ENCODE measurements at regions not wholly inside any gene's neighbourhood (a gene's known extent, or its start where the extent isn't known, plus 50 kb on each side); places are given as distances from the start of the nearest gene placed in this dataset.
"Not testable (repeated sequence)": the region's sequence is repeated elsewhere in the genome, so short reads cannot be mapped to it uniquely, and the experiment has no call there.

DNA sequence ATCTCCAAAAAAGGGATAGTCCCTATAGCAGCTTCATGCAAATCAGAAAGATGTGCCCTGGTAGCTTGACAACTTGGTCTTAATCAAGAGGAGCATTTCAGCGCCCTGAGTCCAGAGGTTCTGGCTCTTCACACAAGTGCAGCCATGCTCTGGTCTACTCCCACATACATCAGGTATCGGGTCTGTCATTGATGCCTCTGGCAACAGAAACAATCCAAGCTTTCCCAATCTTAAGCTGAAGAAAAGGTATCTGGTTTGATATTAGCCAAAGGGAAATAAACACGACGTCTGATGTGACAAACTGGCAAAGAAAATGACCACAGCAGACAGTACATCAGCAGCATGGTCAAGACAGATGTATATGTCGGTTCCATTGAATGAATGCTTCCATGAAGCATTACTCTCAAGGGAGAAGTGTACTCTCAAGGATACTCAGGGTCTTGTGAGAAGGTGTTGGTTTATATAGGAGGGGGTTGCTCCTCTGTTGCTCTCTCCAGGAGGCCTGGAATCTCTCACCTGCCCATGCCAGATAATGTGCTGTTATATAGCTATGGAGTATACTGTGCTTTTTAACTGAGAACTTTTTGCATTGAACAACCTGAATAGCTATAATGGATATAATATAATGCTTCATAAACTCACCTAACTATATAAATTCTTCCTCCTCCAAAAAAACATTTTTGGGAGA, 879.6 kb upstream of the PCDH10 start:
- no peak for DNase-seq

GRCh38 chr4:132275583-132276121, 873.4 kb upstream of the PCDH10 start:
- DNase-seq = no peak

DNA sequence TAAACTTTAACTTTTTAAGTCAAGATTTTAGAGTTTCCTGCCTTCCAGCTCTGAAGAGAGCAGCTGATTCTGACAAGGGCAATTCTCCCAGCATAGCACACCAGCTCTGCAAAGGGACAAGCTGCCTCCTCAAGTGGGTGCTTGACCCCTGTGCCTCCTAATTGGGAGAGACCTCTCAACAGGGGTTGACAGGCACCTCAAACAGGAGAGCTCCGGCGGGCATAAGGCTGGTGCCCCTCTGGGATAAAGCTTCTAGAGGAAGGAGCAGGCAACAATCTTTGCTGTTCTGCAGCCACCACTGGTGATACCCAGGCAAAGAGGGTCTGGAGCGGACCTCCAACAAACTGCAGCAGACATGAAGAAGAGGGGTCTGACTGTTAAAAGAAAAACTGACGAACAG, 872.9 kb upstream of the PCDH10 start:
- DNase-seq = no peak

DNA sequence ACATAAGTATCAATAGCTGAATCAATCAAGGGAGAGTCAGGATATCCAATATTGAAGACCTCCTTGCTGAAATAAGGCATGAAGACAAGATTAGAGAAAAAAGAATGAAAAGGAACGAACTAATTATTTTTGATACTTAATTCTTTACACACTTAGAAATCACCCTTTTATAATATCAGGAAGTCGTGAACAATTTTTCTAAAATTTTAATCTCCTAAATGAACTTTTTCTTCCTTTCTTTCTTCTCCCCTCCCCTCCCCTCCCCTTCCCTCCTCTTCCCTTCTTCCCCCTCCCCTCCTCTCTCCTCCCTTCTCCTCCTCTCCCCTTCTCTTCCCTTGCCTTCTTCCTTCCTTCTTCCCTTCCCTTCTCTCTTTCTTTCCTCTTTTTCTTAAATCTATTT, 872.1 kb upstream of the PCDH10 start:
- DNase-seq = no peak

DNA sequence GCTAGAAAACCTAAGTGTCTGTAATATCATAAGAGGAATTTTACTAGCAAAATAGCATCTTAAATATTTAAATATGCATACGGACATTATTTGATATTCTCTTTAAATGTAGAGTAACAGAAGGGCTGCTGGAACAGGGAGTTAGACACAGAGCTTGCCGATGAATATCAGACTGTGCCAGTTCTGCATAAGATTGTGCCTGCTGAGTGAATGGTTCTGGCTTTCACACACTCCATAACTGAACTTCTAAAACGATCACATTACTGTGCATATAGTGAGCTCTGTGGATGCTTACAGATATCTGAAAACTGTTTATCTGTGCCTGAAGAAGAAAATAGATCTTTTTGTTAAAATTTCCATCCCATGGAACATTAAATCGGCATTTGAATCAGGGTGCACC, 867.4 kb upstream of the PCDH10 start:
- no peak for DNase-seq

- no peak for DNase-seq
Observed at GRCh38 chr4:132284910-132285426, 864.1 kb upstream of the PCDH10 start.

DNA sequence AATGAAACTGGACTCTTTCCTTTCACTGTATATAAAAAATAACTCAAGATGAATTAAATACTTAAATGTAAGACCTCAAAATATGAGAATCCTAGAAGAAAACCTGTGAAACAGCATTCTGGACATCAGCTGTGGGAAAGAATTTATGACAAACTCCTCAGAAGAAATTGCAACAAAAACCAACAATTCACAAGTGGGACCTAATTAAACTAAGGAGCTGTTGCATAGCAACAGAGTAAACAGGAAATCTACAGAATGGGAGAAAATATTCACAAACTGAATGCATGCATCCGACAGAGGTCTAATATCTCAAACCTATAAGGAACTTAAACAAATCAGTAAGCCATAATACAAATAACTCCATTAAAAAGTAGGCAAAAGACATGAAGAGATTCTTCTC, 851.7 kb upstream of the PCDH10 start:
- DNase-seq = no peak

DNA sequence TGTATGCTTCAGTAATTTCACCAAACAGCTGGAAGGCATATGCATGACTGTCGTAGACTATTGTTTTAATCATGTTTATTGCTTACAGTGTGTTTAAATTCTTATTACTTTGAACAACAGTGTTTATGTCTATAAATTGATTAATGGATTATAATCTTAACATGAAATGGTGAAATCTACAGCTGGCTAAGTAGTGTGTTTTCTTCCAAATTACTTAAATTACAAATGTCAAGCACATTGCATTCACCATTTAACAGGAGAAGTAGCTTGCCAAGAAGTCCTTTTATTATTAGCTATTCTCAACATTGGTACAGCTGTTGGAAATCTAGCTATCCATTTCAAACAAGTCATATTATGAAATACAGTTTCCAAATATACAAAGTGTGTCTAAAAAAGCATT, 849.3 kb upstream of the PCDH10 start:
- no peak for DNase-seq

DNA sequence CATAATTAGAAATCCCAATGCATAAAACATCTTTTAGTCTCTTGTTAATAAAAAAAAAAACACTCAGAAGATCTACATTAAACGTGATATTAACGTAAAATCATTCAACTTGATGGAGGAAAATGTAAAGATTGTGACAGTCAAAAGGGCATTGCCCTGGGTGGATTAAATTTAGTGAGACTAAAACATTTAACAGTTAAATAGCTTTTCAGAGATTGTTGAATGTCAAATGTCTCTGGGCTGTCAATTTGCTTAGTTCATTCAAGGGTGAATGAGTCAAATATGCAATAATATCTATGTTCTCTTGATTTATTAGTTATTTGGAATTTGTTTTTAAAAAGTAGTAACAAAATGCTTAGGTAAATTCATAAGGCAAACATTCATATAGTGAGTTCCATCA, 836.6 kb upstream of the PCDH10 start:
- DNase-seq = no peak

GRCh38 chr4:132313852-132314251, 835.2 kb upstream of the PCDH10 start:
- no peak for DNase-seq

GRCh38 chr4:132316738-132317137, 832.4 kb upstream of the PCDH10 start:
- DNase-seq = no peak

DNA sequence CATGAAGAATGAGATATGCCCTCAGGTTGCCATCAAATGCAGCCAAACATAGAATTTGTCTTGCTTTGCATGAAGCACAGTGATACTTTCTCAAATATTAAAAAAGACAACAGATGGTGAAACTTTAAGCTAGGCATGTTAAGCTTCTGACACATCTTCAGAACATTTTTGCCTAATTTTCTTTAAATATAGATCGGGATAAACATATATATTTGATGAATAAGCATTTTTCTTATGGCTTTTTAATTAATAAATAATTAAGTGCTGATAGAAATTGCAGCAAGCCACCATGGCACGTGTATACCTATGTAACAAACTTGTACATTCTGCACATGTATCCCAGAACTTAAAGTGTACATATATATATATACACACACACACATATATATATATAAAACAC, 831.2 kb upstream of the PCDH10 start:
- no peak for DNase-seq

GRCh38 chr4:132328761-132329160, 820.3 kb upstream of the PCDH10 start:
- DNase-seq = no peak

- no peak for DNase-seq
Observed at GRCh38 chr4:132330994-132331393, 818.1 kb upstream of the PCDH10 start.

DNA sequence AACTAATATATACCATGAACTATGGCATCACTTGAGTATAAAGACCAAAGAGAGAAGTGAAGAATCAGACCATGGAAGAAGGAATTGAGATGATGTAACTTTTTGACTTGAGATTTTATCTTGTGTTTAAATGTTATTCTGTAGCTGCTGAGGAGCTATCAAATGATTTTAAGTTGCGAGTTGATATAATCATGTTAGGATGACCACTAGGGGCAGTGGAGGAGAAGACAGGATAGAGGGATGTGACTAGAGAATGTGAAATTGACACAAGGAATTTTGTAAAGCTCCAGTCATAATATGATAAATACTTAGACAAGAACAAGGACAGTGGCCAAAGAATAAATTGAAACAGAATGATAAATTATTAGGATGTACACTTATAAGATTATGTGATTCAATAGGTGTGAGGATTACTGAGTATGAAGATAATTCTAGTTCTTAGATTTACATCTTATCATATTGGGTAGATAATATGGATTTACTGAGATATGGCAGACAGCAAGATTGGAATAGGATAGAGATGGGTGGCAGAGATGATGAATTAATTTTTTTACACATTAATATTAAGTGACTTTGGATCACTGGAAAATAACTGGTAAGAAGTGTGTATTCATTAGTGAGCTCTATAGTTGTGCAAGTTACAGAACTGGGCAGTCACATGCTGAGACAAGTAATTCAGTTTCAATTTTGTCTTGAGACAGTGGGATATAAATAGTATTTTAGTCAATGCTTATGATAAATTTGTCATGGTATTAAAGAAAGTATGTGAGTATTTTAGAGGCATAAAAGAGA, 816.0 kb upstream of the PCDH10 start:
- no peak for DNase-seq

GRCh38 chr4:132333724-132334047, 815.4 kb upstream of the PCDH10 start:
- no peak for DNase-seq

GRCh38 chr4:132334081-132334480, 815.0 kb upstream of the PCDH10 start:
- DNase-seq = no peak

GRCh38 chr4:132344924-132345828, 803.9 kb upstream of the PCDH10 start:
- DNase-seq = no peak

GRCh38 chr4:132346016-132346415, 803.1 kb upstream of the PCDH10 start:
- DNase-seq = no peak

- DNase-seq = not testable (repeated sequence)
Observed at GRCh38 chr4:132351606-132352005, 797.5 kb upstream of the PCDH10 start.

DNA sequence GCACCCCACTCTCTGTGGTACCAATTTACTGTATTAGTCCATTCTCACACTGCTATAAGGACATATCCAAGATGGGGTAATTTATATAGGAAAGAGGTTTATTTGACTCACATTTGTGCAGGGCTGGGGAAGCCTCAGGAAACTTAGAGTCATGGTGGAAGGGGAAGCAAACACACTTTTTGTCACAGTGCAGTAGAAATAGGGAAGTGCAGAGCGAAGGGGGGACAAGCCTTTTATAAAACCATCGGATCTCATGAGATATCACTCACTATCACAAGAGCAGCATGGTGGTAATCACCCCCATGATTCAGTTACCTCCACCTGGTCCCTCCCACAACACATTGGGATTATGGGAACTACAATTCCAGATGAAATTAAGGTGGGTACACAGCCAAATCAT, 766.9 kb upstream of the PCDH10 start:
- no peak for DNase-seq

DNA sequence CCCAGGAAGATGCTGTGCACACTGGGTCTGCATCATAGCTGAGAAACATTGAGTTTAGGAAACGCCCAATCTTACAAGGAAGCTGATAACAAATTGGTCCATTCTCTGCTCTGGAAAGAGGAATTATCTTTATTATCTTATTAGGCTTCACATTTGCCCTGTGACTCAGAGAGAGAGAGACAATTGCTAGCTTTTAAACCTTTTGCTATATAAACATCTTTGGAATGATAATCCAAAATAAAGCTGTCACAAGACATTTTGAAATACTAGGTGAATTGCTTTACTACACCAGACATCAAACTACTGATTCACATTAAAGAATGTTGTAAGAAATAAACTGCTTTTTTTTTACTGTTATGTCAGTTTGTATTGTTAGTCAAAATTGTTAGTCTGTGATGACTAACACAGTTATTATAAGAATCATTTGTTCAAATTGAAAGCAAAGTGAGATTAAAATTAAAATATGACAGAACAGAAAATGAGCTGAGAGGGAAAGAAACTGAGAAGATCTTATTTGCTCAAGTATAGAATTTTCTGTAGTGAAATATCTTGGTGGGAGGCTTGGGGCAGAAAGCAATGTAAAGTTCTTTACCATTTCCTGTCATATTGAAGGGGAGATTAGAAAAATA, 765.4 kb upstream of the PCDH10 start:
- no peak for DNase-seq

GRCh38 chr4:132384709-132385108, 764.4 kb upstream of the PCDH10 start:
- DNase-seq = no peak
